ENCODE measurements at regions not wholly inside any gene's neighbourhood (a gene's known extent, or its start where the extent isn't known, plus 50 kb on each side); places are given as distances from the start of the nearest gene placed in this dataset.

DNA sequence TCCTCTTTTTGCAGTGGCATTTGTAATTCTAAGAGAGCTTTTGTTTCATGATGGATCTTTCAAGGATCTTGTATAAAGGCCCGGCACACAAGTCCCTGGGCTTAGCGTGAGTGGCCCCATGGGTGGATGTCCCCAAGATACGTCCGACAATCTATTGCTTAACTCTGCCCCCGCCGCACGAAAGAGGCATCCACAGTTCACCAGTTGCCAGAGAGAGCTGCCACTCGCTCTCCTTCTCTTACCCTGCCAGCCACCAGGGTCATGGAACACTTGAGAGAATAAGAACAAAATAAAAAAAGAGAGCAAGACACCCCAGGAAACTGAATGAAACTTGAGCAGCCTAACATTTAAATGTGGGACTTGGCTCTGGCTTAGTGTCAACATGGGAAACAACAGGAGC is 92.3 kb downstream of the CTAGE1 start:
- DNase-seq, result no peak

DNA sequence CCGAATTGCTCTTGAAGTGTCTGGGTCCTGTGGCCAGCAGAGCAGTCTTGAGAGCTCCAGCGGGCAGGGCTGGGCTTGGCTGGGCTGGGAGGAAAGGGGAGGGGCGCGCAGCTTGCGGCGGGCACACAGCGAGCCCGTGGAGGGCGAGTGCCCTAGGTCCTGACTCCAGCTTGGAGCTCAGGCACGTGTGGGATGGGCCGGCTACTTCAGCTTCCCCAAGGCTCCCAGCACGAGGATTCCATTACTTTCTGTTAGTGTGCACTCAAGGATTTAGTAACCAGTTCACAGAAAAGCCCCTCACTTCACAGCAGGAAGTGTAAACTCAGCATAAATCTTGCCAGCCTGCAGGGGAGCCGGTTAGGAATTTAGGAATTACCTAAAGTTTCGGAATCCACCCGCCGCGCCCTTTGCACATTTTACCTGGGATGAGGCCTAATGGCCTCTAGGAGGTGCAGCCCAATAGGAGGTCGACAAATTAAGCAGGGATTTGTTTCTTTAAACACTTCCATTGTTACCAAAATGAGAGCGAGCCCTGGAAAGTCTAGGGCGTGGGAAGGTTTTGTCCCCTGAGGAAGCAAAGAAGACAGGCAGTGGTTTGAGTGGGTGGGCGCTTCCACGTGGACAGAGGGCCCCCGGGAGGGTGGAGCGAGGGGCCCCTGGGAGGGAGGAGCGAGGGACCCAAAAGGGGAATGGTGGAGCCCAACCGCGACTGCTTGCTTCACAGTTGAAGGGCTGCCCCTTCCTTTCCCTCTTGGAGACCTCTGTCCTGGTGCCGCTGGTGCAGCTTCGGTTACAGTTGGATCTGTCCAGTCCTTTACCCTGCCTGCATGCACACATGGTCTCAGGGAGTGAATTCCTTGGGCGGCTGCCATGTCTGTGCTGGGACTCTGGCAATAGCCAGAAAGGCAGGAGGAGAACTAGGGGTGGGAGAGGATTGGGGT is 93.3 kb downstream of the CTAGE1 start:
- DNase-seq, result peak; percentile 72

DNA sequence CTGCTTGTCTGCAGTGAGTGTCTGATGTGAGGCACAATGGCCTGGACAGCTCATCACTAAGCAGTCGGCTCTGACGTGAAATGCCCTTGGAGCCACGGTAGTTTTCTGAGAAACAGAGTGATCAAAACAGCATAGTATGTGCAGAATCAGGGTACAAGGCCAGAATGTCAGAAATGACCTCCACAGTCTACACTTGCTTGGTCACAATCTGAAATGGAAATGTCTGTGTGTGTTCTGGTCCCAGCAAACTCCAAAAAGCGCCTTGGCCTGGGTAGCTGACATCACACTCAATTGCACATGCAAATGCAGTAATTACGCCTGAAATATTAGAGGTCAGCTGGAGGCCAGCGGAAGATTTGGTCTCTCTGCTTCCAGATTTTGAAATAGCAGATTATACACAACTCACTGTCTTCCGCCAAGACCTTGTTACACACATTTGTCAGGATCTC is 95.4 kb downstream of the CTAGE1 start:
- DNase-seq, result peak; percentile 77

DNA sequence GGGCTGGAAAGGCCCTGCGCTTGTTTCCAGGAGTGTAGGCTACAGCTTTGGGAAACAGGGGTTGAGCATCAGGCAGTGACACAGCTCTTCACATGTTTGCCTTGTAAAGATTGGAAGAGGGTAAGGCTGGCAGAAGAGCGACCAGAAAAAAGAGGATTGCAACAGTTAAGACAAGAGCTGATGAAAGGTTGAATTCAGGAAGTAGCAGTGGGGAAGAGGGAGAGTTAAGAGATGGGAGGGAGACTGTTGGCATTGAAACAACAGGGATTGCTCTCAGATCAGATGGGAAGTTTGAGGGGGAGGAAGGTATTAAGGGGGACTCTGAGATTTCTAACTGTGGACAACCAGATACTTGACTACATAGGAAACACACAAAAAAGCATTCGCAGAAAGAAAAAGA is 96.9 kb downstream of the CTAGE1 start:
- peak; percentile 46 for DNase-seq

DNA sequence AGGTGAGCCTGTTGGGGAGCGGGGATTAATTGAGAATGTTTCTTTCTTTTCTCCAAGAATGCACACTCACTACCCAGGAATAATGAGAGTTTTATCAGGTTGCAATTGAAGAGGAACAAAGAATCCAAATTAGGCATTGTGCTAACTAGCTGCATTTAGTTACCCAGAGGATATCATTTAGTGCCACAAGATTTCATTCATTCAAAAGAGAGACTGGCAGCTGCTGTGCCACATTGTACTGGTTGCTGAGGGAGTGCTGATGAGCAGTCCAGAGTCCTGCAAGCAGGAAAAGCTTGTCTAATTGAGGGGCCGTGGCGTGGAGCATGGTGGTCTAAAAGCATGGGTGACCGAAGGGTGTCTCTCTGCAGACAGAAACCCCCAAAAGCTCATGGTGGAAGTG is 97.6 kb downstream of the CTAGE1 start:
- no peak for DNase-seq

DNA sequence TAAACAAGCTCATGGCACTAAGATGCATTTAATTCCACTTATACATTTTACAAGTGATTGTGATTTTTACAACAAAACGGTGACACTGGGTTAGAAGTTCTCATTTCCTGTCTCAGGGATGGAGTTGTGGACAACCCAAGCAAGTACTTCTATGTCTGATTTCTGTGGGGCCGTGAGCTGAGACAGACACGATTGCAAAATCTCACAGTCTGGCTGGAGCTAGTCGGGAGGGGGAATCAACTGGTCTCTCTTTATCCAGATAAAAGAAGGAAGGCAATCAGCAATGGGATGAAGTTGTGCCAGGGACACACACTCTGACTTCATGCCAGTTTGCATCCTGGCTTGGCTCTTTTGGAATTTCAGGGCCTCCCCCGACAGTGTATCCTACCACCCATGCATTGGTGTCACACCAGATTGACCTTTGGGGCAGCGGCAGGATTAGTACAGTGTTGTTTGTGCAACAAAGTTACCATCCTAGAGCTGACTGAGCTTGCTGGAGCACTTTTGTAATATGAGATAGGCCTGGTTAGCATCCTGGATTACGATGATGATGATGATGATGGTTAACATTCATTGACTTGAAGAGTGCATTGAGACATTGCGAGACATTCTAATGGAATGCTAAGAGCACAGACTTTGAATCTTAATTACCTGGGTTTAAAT is 98.8 kb downstream of the CTAGE1 start:
- no peak for DNase-seq

DNA sequence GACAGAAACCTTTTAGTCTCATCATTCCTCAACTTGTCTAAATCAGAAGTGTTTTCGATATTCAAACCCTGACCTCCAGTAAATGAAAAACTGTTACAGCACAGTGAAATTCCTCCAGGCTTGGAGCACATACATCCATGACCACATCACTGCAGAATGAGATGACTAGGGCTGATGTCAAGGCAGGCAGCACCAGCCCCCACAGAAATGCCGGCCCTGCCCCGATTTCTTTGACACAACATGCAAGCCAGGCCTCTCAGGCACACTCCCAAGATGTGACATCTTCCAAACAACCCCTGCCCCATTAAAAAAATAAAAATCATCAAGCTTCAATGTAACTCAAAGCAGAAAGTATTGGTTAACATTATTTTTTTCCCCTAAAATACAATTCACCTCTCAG is 103.3 kb downstream of the CTAGE1 start:
- DNase-seq, result no peak

DNA sequence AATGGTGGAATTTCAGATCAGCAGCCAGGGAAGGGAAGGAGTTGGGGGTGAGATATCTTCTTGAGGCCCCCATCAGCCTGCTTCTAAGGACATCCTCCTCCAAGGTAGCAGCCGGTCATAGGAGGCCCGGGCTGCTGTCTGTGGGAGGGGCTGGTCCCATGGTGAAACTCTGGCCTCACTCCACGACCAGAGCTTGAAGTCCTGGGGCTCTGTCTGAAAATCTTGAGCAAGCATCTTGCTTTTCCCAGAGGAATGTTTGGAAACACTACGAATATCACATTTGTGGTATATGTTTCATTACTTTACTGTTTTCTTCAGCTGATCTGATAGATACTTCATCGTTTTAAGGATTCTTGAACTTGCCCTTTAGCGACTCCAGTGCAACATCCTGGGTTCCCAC is 103.7 kb downstream of the CTAGE1 start:
- DNase-seq, result no peak

DNA sequence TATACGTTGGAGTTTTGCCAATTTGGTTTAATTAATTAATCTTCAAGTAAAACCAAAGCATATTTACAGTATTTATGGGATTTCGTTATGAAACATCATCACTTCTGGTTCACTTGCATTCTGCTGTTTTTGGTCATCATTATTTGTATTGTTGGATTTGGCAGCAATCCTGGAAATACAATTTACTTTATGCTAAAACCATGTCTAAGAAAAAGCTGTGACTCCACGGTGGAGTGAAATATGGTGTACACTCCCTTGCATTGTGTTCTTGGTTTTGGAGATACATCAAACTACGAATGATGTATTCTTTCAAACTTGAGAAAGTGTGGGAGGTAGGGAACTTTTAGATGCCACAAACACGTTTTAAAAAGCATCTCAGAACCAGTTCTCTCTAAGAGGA is 106.4 kb downstream of the CTAGE1 start:
- DNase-seq, result no peak

DNA sequence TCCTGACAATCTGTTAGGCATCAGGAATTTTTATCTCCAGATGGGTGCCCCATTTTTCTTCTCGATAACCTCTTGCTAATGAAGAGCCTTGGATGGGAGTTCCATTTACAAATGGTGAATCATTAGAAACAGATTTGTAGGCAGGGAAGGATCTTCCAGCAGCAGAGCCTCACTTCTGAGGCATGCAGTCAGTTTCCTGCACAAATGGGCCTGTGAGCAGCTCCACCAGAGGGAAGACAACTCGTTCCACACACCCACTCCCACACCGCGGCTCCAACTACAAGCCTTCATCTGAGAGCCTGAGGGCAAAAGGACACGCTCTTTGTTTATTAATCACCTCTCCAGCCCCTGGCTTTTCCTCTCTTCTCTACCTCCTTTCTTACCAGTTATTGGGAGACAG is 108.5 kb downstream of the CTAGE1 start:
- DNase-seq, result no peak

DNA sequence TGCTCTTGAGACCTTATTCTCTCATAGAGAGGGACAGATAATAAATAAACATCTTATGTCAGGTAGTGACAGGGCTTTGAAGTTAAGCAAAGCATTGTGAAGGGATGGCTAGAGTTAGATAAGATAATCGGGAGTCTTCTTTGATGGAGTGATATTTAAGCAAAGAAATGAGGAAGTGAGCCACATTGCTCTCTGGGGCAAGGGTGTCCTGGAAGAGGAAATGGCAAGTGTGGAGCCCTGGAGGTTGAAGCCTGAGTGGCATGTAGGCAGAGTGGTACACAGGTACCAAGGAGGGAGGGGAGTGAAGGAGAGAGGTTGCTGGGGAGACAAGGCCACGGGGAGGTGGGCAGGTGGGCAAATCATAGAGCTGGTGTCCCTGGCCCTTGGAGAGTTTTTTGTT is 110.2 kb downstream of the CTAGE1 start:
- peak; percentile 56 for DNase-seq

DNA sequence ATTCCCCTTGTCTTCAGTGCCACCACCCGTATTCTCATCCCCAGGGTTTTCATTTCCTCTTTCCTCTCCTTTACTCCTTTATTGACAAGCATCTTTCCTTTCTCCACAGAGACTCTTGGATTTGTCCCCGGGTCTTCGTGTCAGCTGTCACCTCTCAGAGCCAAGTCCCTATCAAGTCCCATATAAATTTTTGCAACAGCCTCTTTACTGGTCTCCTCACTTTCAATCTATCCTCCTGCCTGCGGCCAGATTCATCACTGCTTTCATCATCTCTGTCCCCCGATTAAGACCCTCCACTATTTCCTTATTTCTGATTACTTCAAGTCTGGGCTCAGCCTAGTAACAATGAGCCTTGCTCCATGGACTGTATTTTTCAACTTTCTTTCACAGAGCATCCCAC is 113.8 kb downstream of the CTAGE1 start:
- DNase-seq, result no peak

DNA sequence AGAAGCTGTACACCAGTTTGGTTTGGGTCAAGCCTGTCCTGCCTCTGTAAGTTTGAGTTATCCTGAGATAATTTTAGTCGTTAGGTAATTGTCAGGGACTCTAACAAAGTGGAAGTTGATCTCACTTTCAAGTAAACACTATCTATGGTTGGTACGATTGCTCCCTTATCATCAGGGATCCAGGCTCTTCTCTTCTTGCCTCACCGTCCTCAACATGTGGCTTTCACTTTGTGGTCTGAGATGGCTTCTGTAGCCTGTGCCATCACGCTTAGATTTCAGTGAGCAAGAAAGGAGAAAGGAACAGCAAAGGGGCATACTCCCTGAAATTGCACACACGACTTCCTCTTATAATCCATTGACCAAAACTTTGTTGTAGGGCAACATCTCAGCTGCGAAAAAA is 115.6 kb downstream of the CTAGE1 start:
- DNase-seq, result peak; percentile 70

DNA sequence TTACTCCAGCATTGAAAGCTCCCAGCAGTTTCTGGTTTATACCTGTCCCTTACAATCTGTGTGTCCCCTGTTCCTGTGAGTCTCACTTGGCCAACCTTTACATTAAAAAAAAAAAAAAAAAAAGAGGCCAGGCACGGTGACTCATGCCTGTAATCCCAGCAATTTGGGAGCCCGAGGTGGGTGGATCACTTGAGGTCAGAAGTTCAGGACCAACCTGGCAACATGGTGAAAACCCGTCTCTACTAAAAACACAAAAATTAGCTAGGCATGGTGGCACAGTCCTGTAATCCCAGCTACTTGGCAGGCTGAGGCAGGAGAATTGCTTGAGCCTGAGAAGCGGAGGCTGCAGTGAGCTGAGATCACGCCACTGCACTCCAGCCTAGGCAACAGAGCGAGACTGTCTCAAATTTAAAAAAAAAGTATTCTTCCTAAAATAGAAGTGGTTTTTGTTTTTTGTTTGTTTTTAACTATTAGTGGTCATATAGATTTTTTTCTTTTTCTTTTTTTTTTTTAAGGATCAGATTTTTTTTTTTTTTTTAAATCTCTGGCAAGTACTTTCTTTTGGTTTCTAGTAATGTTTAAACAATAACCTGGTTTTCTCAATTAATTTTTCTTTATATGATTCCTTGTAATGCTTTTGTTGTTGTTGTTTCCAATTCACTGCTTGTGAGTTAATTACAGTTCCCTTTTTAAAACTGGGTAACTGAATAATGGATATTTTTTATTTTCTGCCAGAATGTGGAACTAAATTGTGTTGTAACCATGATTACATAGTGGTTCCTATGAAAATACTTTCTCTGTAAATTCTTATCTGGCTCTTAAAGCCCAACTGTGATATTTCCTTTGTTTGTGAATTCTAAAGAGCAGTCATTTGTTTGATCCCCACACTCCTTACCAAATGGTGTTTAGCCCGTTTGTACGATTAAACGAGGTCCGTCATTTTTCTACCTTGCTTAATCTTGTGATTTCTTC is 116.8 kb downstream of the CTAGE1 start:
- peak; percentile 63 for DNase-seq

DNA sequence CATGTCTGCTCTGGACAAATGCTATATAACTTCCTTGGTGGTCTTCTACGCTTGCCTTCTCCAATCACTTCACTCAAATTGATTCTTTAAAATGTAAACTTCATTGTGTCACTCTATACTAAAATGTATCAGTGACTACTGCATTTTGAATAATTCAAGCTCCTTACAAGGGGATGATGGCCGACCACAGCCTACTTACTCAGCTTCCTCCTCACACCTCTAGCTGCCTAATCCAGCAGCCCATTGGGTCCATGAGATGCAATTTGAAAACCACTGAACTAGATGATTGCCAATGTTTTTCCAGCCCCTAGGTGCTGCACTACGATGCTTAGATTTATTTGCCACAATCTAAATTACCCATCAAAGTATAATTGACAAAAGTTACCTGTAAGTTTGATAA is 120.7 kb downstream of the CTAGE1 start:
- no peak for DNase-seq

DNA sequence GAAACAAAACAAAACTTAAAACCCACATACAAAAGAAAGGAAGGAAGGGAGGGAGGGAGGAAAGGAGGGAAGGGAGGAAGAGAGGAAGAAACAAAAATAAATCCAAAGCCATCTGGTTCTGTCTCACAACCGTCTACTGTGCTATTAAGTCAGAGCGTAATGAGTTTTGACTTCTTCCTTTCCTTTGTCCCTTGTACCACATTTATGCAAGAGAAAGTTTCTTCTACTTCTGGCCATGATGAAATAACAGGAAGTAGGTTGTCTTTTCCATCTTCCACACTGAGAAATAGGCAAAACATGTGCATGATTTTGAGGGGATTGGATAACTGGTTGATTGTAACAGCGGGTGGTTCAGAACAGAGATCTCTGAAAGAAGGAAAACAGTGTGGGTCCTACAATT is 121.4 kb downstream of the CTAGE1 start:
- peak; percentile 46 for DNase-seq

DNA sequence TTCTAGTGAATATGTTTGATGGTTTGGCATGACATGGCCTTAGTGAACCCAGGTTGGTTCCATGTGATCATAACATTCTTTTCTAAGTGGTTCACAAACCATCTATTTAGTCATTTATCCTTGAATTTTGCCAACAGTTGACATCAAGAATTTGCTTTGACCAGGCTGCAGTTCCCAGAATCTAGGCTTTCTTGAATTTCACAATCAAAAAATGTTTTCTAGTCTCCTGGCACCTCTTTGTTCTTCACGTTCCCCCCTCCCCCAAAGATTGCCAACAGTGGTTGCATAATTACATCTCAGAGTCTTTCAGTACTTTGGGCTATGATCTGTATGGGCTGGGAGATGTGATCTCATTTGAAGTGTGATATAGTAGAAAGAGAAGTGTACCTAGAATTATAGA is 124.0 kb downstream of the GATA6 start:
- DNase-seq, result no peak

DNA sequence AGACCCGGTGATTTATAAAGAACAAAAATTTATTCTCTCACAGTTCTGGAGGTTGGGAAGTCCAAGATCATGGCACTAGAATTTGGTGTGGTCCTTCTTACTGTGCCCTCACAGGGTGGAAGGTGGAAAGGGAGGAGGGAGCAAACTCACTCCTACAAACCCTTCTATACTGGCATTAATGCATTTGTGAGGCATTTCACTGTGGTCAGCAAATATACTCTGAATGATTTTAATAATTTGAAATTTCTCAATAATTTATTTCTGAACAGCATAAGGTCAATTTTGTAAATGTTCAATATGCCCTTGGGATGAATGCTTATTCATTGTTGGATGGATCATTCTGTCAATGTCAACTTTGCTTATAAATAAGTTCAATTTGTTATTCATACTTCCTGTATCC is 120.6 kb downstream of the GATA6 start:
- no peak for DNase-seq

DNA sequence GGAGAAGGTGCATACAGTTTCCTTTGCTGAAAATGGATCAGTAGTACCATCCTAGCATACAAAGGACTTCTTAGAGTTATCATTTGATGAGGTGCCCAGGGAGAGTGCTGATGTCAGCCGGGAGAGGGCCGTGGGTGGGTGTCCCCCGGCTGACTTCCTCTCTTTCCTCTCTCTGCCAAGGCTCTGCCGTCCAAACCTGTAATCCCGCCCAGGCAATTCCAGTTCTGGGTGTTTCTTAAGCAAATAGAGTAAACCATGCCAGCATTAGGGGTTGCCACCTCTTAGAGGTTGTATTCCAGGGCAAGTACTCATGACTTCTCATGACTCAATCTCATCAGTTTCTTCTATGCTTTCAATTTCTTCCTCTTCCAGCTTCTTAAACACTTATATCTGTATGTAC is 117.2 kb downstream of the GATA6 start:
- peak; percentile 62 for DNase-seq

DNA sequence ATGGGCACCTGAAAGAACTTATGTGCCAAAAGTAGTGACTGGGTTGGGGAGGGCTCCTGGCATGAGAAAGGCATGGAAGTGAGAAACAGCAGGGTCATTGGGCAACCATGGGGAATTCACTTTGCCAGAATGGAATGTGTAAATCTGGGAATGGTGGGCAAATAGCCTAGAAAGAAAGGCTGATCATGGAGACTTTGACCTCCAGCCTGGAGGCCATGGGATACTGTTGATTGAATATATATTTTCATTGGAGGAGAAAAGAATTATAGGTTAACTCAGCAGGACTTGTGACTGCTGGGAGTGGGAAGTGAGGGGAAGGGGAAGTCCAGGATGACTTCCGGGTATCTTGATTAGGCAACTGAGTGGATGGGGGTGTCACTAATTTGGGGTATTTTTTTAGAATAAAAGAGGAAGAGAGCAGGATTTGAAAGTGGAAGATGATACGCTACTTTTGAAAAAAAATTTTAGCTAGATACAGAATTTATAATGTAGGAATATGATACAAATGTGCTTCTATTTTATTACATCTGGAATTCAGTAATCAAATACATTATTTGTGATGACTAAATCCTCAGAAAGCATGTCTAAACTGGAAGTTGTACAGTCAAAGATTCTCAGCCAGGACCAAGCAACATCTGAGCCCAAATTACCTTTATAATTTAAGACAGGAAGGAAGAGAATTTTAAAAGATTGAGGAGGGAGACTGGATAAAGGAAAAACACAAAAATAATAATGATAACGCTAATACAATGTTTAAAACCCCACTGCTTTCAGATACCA is 116.2 kb downstream of the GATA6 start:
- peak; percentile 83 for DNase-seq

DNA sequence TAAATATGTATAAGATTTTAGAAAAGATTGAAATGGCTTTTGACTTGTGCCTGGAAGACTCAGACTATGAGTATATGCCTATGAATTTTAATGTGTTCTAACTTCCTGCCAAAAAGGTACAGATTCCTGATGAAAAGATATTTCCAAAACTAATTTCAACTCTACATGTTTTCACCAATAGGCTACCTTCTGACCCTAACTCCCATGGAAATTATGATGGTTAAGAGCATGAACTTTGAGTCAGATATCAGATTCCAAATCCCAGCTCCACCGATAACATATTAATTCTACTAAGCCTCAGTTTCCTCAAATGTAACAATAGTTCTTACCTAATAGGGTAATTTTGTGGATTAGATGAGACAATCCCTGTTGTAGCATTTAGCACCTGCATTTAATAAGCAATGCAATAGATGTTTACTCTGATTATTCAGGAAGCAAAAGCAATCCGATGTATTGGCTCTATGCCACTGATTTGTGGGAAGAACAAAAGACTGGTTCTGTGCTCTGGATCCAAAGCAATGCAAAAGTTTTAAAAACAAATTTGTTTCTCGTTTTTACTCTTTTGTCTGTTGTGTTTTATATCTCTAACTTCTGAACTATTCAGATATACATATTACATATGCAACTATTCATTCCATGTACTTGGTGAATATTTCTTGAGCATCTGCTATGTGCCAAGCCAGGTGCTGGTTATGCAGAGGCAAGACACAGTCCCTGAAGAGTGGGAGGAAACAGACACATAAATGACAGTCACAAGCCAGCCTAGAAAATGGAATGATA is 115.4 kb downstream of the GATA6 start:
- no peak for DNase-seq

All from inflammatory macrophage treated with lipopolysaccharide for 4 hours (primary cell).